Panc1 (cell line): ENCODE measurements at regions not wholly inside any gene's neighbourhood (a gene's known extent, or its start where the extent isn't known, plus 50 kb on each side); places are given as distances from the start of the nearest gene placed in this dataset.

Source experiments
- CTCF ChIP-seq: fragments of 450-650 bp; IDR thresholded peaks from 2 replicates; pipeline ENCODE4 v1.5.1; 2017; ENCODE audit warnings: mild to moderate bottlenecking
- POLR2AphosphoS5 ChIP-seq: IDR thresholded peaks from 2 replicates; pipeline ENCODE4 v1.6.1; 2012; ENCODE audit warnings: mild to moderate bottlenecking, low read depth, low read length, moderate library complexity

- TF ChIP-seq CTCF (no peak), POLR2AphosphoS5 (no peak)
Measured at GRCh38 chr12:102302553-102302952, 104.9 kb upstream of the PMCH start.
